ENCODE measurements at regions not wholly inside any gene's neighbourhood (a gene's known extent, or its start where the extent isn't known, plus 50 kb on each side); places are given as distances from the start of the nearest gene placed in this dataset.

- H3K4me1 Mint-ChIP-seq, result no peaks in the 10 kb centered on the region
- no peak overlapping the region for H3K4me3 Mint-ChIP-seq
- peaks cover 3% of the 10 kb centered on the region for H3K27me3 Mint-ChIP-seq (ENCODE audit: low read depth, poor library complexity)
- no peak overlapping the region for H3K27ac Mint-ChIP-seq
- TF ChIP-seq, protein P1, sequence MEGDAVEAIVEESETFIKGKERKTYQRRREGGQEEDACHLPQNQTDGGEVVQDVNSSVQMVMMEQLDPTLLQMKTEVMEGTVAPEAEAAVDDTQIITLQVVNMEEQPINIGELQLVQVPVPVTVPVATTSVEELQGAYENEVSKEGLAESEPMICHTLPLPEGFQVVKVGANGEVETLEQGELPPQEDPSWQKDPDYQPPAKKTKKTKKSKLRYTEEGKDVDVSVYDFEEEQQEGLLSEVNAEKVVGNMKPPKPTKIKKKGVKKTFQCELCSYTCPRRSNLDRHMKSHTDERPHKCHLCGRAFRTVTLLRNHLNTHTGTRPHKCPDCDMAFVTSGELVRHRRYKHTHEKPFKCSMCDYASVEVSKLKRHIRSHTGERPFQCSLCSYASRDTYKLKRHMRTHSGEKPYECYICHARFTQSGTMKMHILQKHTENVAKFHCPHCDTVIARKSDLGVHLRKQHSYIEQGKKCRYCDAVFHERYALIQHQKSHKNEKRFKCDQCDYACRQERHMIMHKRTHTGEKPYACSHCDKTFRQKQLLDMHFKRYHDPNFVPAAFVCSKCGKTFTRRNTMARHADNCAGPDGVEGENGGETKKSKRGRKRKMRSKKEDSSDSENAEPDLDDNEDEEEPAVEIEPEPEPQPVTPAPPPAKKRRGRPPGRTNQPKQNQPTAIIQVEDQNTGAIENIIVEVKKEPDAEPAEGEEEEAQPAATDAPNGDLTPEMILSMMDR (IDR thresholded peaks at IDR 0.05), result no peak
- H3K9me3 Mint-ChIP-seq, result no peaks in the 10 kb centered on the region
- no peak for DNase-seq
- H3K36me3 Mint-ChIP-seq (ENCODE audit: low read depth), result no peaks in the 10 kb centered on the region
These were observed 302.0 kb downstream of the EDEM1 start for GRCh38 chr3:5489536-5489935.

DNA sequence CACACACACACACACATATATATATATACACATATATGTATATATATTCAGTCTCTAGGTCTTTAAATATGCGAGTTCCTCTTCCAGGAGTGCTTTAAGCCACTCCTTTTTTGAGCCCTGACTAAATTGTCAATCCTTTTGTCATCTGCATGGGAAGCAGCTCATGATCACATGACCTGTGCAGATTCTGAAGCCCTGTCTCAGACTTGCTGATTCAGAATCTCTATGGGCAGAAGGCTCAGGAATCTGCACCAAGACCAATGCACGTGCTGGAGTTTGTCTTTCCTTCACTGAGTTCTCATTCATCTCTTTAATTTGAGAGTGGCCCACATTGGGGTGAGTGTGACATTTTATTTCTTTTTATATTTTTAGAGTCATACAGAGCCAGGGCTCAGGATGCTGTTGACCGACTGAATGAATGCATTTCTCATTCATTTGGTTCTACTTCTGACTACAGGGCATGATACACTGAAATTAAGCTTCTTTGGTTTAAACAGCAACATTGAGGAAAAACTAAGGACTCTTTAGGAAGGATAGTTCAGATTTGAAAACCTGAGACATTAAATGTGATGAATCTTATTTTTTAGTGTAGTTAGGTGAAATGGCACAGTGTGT is 307.5 kb downstream of the EDEM1 start:
- H3K4me3 Mint-ChIP-seq, result no peak overlapping the region
- H3K4me1 Mint-ChIP-seq, result no peaks in the 10 kb centered on the region
- TF ChIP-seq, protein P1 (IDR thresholded peaks at IDR 0.05), result no peak
- H3K27ac Mint-ChIP-seq, result no peak overlapping the region
- DNase-seq, result no peak
- H3K36me3 Mint-ChIP-seq (ENCODE audit: low read depth), result no peaks in the 10 kb centered on the region
- H3K27me3 Mint-ChIP-seq (ENCODE audit: low read depth, poor library complexity), result peaks cover 7% of the 10 kb centered on the region
- H3K9me3 Mint-ChIP-seq, result no peaks in the 10 kb centered on the region

GRCh38 chr3:5497497-5497896 is 310.0 kb downstream of the EDEM1 start:
- no peak for DNase-seq

DNA sequence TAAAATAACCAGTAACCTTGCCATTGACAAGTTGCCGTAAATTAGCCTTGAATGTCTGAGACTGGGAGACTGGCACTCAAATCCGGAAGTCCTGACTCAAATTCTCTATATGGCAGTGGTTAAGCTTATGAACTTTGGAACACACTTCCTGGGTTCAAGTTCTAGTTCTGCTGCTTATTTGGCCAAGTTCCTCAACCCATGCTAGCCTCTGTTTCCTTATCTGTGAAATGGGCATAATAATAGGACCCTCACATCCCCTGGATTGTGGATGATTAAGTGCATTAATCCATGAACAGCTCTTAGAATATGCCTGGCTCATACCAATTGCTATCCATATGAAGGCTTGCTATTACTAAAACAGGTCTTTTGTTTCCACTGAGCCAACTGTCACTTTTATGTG is 311.5 kb downstream of the EDEM1 start:
- no peak for DNase-seq
- H3K9me3 Mint-ChIP-seq, result no peaks in the 10 kb centered on the region
- H3K27me3 Mint-ChIP-seq (ENCODE audit: low read depth, poor library complexity), result peaks cover 4% of the 10 kb centered on the region
- H3K36me3 Mint-ChIP-seq (ENCODE audit: low read depth), result no peaks in the 10 kb centered on the region
- H3K4me3 Mint-ChIP-seq, result no peak overlapping the region
- no peaks in the 10 kb centered on the region for H3K4me1 Mint-ChIP-seq
- no peak overlapping the region for H3K27ac Mint-ChIP-seq
- TF ChIP-seq, protein P1 (IDR thresholded peaks at IDR 0.05), result no peak

More at GRCh38 chr3:5497497-5497896, 310.0 kb downstream of the EDEM1 start:
- TF ChIP-seq, protein P1 (IDR thresholded peaks at IDR 0.05), result no peak
- H3K4me3 Mint-ChIP-seq, result no peak overlapping the region
- no peaks in the 10 kb centered on the region for H3K36me3 Mint-ChIP-seq (ENCODE audit: low read depth)
- peaks cover 4% of the 10 kb centered on the region for H3K27me3 Mint-ChIP-seq (ENCODE audit: low read depth, poor library complexity)
- no peaks in the 10 kb centered on the region for H3K9me3 Mint-ChIP-seq
- no peaks in the 10 kb centered on the region for H3K4me1 Mint-ChIP-seq
- no peak overlapping the region for H3K27ac Mint-ChIP-seq

DNA sequence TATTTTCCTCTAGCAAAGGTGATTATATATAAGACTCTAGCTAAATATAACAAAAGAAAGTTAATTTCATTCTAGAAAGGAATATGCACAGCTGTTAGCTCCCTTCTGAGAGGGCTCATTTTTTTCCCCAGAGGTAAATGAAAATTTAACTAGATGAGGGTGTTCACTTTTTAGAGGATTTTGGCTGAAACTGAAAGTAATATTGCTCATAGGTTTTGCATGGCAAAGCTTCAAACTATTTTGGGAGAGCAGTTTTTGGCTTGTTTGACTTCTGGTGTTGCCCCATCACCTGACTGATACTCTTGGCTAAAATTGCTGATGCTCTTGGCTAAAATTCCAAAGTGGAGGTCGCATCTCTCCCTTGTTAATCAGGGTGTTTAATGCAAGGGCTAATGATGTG is 311.9 kb downstream of the EDEM1 start:
- H3K9me3 Mint-ChIP-seq, result no peaks in the 10 kb centered on the region
- no peak overlapping the region for H3K27ac Mint-ChIP-seq
- no peak for DNase-seq
- TF ChIP-seq, protein P1 (IDR thresholded peaks at IDR 0.05), result no peak
- H3K27me3 Mint-ChIP-seq (ENCODE audit: low read depth, poor library complexity), result peaks cover 4% of the 10 kb centered on the region
- H3K4me1 Mint-ChIP-seq, result no peaks in the 10 kb centered on the region
- no peaks in the 10 kb centered on the region for H3K36me3 Mint-ChIP-seq (ENCODE audit: low read depth)
- H3K4me3 Mint-ChIP-seq, result no peak overlapping the region

DNA sequence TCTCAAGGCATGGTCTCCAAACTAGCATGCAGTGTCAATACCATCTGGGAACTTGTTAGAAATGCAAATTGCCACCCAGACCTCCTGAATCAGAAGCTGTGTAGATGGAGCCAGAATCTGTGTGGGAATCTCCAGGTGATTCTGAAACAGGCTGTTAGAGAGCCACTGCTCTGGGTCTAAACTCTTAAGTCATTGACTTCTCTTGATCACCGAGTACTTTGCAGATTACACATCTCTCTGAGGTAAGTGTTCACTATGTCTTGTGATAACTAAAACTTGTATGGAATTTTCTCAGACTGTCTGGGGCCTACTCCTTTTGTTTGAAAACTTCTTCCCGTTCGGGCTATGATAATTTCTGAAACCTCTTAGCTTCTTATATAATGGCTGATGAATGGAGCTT is 315.6 kb downstream of the EDEM1 start:
- Mint-ChIP-seq H3K4me3 (no peak overlapping the region), H3K27ac (no peak overlapping the region), H3K27me3 (ENCODE audit: low read depth, poor library complexity) (no peaks in the 10 kb centered on the region), H3K36me3 (ENCODE audit: low read depth) (no peaks in the 10 kb centered on the region), H3K4me1 (no peaks in the 10 kb centered on the region), H3K9me3 (peaks cover 10% of the 10 kb centered on the region)
- TF ChIP-seq, protein P1 (IDR thresholded peaks at IDR 0.05), result no peak
- DNase-seq, result no peak

Data from nephron progenitor cell (in vitro differentiated cells).